DMS114 treated with DMSO at 0.1 percent for 48 hours (cell line): ENCODE measurements at regions not wholly inside any gene's neighbourhood (a gene's known extent, or its start where the extent isn't known, plus 50 kb on each side); places are given as distances from the start of the nearest gene placed in this dataset.

Source experiments
- DNase-seq: peaks from one replicate; lab custom pipeline; 2025; ENCODE audit not compliant: unreplicated experiment; lab: John Stamatoyannopoulos, UW

DNA sequence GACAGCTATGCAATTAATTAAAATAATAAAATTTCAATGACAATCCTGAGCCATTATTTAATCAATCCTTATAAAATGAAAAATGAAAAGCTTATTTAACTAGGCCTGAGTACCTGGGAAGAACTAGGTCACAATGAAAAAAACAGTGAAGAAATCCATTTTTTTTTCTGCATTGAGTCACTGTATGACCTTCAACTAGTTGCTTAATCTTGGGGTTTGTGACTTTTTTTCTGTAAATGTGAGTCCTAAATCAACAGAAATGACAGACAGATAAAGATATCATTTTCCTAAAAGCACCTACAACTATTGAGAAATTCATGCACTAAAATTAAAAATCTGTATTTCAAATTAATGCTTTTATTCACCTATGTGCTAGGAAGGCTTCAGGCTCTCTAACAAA lies 96.8 kb downstream of the TMEM26 start:
- no peak for DNase-seq

DNA sequence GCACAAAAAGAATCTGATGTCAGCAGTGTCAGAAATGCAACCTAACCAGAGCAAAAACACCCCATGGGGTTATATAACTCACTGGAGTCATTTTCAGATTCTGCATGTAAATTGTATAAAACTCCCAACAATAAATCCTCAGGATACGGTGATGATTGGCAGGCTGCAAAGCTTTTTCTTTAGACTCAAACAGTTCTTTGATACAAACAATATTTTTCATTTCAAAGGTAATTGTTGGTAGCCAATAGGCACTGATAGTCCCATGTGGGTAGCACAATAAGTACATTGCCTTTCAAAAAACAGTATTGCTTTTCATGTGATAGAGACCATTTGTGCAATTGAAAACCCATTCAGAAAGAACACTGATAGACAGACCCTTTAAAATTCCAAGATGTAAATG lies 98.0 kb downstream of the TMEM26 start:
- no peak for DNase-seq

DNA sequence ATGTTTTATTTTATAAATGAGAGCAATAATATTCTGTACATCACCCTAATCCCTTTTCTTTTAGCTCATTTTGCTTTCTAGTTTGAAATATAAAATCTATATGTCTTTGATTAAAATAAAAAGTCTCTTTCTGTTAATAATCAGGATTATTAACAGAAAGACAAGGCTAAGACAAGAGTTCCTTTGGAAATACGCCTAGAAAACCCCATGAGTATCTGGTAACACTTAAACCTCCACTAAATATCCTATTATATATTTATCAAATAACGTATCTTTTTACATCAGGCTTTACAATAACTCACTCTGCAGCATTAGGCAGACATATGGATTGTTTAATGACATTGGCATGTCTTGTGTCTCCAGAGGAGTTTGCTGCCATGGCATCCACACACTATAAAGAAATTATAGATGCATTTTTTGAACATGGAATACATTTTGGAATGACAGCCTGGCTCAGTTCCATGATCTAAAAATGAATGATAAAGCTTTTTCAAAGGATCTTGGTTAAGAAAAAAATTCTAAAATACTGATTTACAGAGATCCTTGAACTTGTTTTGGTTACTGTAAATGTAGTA lies 98.7 kb downstream of the TMEM26 start:
- DNase-seq = no peak

DNA sequence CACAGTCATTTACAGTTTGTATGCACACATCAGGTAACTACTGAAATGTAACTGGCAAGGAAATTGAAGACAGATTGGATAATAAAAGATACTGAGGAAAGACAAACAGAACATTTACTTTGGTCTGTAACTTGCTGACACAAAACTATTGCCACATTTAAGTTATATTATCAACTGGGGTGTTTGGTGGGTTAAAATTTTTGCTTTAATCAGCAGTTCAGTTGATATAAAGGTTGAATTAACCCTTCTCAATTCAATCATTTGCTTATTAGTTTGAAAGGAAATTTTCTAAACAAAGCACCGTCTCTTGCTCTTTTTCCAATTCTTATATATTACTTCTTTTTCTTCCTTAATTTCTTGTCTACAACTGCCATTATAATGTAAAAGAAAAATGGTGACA lies 102.4 kb downstream of the TMEM26 start:
- DNase-seq = no peak

DNA sequence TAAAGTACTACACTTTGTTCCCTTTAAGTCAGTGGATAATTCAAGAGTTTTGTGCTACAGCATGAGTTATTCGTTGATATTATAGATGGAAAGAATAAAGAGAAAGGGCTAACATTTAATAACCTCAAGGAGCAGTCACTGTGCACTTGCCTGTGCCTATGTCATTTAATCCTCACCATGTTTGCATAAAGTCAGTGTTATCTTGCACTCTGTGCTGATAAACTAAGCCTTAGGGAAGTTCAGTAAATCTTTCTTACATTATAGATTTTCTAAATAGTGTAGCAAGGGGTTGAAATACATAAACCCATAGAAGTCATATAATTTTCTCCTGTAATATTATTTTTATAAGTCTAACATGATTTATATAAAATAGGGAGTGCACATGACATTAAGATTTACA lies 103.1 kb downstream of the TMEM26 start:
- DNase-seq = no peak

DNA sequence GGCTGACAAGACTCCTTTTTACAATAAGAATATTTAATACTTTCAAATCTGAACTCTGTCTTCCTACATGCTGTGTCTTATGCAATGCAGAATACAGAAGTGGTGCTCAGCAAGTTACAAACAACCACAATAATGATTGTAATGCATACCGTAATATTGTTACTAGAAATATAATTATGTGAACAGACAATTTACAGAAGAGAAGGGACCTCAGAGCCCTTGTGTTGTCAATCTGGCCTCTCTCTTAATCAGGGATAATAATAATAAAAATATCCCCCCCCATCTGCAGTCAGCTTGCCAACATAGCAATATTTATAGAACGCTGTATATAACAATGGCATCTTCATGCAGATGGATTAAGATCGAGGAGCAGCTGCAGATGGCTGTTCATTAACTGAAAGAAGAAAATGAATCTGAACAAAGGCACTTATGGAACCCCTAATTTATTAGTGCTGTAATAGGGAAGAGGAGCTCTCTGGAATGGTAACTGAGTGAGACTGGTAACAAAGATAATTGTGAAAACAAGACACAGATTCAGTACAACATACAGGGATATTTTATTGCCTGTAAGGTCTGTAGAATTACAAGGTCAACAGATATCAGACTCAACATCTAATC lies 106.3 kb downstream of the TMEM26 start:
- DNase-seq = no peak

DNA sequence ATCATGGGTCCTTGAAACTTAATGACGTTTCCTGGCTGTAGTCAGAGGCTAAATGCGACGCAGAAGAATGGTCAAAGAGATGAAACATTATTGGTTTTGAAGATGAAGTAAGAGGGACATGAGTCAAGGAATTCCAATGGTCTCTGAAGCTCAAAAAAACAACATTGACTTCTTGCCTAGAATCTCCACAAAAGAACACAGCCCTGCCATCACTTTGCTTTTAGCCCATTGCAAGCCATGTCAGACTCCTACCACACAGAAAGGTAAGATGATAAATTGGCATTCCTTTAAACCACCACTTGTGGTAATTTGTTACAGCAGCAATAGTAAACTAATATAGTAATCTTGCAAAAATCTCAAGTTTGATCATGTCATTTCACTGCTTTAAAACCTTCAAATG lies 109.4 kb downstream of the TMEM26 start:
- no peak for DNase-seq

DNA sequence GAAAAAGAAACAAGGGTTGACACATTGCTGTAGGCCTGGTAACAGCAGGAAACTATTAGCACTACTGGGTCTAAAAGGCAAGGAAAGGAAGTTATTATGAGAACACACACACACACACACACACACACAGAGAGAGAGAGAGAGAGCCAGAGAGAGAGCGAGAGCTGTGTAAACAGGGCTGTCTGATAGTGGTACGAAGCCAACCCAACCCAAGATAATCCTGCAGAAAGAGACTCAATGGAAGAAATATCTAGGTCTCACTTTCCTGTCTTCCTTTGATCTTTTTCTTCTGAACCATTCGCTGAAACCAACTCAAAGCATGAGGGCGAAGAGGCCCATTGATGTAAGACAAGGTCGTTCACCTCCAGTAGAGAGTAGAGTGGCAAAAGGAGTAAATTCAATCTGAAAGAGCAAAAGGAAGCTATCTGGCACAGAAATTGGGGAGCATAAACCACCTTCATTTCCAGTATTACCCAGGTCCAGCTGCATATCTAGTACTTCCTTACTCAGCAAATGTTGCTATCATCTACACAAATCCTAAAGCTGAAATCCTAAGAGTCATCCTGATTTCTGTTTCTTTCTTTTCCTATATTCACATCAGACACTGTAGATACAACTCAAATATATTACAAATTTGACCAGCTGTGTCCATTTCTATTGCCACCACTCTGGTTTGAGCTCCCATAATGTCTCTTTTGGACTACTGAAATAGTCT lies 110.2 kb downstream of the TMEM26 start:
- DNase-seq = no peak

DNA sequence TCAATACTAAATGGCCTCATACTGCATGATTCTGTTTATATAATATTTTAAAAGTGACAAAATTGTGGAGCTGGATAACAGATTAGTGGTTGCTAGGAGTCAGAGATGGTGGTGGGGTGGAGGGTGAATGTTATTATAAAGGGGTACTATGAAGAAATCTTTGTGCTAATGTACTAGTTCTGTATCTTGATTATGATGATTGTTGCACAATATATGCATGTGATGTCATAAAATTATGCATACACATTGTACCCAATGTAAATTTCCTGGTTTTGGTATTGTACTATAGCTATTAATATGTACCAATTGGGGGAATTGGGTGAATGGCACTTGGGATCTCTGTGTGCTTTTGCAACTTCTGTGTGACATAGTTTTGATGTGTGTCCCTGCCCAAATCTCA lies 112.2 kb downstream of the TMEM26 start:
- DNase-seq = no peak

DNA sequence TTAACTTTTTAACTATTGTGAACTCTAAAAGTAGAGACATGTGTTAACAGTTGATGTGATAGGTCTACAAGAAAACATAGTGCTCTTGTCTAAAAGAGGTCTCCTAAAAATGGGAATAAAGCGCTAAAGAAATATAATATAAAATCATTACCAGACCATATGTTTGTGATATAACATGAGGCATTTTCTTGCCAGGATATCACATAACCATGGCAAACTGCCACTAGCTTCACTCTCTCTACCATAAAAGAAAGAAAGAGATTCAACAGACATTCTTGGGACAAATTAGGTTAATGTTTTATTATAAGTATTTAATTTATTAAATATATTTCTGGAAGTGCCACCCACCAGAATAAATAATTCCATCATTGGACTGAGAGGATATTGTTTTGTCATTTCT lies 115.0 kb downstream of the TMEM26 start:
- no peak for DNase-seq

DNA sequence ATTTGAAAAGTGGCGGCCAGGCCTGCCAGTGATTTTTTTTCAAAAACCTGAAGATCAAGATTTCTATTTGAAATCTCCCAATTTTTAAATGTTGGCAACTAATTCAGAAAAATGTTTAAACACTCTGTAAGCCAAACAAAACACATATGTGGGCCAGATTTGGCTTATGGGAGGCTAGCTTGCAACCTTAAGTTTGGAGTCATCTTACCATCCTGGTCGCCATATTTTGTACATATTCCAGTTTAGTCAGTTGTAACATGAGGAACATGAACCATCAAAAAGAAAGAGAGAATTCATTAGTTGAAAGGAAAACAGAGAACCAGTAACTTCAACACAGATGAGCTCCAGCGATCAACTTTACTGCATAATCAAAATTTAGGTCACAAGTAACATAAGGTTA lies 115.4 kb downstream of the TMEM26 start:
- no peak for DNase-seq

DNA sequence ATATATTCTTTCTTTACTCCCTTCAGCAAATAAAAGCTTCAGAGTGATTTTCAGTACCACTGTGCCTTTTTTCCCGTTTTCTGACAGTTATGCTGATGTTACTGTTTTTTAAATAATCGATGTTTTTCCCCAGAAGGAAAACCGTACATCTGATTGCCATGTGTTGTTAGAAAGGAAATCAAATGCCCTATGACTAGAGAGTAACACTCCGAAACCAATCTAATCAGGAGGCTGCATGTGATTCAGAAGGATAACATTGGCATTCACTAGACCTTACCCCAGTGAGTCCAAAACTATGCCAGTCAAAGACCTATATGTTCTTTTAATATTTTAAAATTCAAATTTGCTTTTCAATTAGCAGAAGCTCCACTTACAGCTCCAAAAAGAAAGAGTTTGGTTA lies 116.3 kb downstream of the TMEM26 start:
- no peak for DNase-seq

DNA sequence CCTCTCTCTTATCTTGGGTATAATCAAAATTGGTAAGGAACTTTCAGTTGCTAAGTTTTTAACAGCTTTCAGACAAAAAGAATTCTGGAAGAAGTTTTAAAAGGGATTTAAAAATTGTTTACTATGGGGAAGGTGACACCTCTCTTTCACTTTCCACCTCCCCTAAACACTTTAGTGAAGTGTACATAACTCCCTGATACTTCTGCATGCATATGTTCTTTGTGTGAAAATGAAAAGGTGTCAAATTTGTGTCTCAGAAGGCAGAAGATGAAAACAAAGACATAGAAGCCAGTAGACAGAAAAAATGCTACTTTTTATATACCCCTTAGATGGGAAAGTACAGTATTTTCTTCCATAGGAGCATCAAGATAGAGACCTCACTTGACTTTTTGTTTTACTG lies 117.8 kb downstream of the TMEM26 start:
- DNase-seq = no peak

DNA sequence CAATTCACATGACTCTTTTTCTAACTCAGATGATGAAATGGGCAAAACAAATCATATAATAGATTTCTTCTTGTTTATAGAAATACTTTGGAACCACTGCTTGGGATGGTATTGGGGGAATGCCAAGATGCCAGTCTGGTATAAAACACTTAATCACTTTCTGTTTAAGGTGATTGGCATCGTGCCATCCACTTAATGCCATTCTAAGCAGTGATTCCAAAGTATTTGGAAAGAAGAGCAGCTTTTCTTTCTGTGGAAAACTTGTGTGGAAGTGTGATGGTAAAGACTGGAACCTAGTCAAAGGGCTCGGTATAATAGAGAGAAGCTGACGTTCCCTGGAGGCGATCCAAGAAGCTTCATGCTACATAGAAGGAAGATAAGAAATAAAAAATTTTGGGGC lies 120.6 kb downstream of the TMEM26 start:
- DNase-seq = no peak

DNA sequence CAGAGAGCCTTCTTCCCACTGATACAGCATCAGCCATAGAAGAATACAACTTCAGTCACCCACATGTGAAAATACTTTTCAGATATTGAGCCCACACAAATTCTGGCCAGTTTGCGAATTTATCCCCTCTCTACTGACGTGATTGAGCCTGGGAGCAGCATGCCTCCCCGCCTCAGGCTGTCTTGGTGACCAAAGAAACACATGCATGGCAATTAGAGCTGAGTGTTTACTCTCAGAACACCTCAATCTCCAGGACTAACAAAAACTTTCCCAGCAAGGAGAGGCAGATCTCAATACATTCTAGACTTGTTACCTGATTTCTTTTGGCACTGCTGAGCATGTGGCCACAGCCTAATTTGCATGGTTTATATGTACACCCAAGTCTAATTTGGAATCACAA lies 122.5 kb downstream of the TMEM26 start:
- no peak for DNase-seq

DNA sequence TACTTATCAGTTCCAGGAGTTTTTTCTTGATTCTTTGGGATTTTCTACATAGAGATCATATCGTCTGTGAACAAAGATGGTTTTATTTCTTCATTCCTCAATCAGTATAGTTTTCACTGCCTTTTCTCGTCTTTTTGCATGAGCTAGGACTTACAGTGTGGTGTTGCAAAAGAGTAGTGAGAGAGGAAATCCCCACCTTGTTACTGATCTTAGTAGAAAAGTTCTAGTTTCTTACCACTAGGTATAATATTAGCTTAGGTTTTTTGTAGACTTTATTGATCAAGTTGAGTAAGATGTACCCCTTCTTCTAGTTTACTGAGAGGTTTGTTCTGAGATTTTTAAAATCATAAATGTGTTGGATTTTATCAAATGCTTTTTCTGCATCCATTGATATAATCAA lies 123.3 kb downstream of the TMEM26 start:
- DNase-seq = no peak

DNA sequence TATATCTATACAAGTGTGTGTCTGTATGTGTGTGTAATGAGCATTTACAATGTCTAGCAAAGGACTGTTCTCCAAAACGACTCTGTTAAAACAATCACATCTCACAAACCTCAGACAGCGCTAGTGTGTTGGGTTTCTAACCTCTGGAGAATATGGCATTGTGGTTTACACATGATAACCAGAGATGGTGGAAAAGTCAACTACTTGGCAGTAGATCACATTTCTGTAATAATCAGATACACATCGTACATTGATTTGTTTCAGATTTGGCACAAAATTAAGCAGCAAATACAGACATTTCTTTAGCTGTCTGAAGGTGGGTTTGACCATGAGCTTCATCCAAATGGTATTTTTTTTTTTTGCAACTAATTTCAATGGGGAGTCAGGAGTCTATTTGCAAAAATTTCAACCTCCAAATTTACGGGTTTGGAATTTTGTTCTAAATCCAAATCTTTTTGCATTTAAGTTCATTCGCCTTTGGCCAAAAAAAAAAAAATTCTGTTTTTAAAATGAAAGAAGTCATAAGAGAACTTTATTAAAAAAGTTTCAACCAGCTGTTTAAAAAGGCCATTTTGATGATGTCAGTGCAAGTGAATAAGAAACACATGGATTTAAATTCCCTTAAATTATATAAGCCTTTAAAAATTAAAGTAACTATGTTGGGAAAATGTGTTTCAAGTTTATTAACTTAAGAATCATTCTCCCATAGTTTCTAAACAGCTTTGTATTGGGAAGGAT lies 127.8 kb downstream of the TMEM26 start:
- DNase-seq = no peak

DNA sequence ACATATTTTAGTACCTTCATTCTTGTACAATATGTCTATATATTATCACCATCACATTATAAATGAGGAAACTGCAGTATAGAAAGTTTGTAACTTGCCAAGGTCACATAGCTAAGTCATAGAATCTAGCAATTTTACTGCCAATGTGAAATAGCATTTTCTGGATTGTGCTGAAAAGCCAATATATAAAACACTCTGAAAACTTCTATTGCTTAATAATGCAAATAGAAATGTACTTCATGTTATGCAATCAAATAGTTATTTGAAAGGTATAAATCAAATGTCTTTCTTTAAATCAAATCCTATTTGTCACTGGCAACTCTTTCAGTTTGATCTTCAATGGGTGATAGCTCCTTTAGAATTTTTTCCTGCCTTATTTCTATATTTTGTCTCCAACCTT lies 129.5 kb downstream of the TMEM26 start:
- no peak for DNase-seq

DNA sequence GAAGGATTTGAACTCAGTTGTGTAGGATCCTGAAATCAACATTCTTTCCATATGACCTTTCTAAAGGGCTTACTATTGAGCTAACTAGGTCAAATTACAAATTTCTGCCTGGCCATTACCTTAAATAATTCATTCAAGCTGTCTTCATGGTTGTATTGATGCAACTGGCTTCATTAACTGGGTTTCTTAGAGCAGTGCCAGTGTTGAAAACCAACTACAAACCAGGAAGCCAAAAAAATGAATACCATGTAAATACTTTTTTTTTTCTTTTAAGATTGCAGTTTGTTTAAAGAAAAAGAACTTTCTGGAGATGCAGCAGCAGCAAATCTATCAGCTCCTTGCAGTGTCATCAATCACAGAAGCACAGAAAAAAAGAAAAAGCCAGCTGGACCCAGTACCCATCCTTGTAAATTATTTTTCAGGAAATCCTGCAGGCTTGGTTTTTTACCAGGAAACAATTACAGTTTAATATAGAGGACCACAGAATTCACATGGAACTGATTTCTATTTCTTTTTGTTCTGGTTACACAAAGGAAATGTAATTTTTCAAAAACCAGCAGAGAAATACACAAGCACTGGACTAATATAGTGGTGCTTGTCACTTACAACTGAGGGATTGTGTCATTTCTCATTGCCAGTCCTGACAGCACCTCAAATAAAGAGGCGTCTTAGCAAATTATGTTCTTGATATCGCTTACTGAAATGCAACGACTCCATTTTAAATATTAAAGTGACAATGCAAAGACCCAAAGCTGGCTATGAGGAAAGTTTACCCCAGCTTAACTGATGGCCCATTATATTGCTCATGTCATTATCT lies 131.9 kb downstream of the TMEM26 start:
- DNase-seq = no peak

DNA sequence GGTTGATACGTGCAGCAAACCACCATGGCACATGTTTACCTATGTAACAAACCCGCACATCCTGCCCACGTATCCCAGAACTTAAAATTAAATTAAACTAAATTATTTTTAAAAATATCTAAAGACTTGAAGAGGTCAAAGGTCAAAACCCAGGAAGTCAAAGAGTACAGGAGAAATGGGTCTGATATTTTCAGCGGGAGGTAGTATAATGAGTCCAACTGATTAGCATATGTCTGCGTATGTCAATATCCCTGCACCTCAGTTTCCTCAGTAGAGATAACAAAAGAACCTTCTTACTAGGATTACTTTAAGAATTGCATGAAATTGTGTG lies 133.0 kb downstream of the TMEM26 start:
- no peak for DNase-seq
